NCI-H187 treated with DMSO at 0.1 percent for 48 hours (cell line): ENCODE measurements at regions not wholly inside any gene's neighbourhood (a gene's known extent, or its start where the extent isn't known, plus 50 kb on each side); places are given as distances from the start of the nearest gene placed in this dataset.

Source experiments
- DNase-seq: peaks from one replicate; lab custom pipeline; 2025; lab: John Stamatoyannopoulos, UW

DNA sequence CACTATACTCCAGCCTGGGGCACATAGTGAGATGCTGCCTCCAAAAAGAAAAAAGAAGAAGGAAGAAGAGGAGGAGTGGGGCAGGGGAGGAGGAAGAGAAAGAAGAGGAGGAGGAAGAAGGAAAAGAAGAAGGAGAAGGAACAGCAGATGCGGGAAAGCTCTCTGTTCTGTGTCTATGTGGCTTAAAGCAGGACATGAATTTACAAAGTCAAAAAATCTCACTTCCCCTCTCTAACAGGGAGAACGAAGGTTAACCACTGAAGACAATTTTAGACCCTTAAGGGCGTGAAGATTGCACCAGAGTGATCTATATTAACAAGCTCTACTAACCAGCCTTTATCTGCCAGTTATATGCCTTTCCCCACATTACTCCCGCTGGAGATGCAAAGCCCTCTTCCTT is 258.9 kb downstream of the METTL4 start:
- DNase-seq = no peak

DNA sequence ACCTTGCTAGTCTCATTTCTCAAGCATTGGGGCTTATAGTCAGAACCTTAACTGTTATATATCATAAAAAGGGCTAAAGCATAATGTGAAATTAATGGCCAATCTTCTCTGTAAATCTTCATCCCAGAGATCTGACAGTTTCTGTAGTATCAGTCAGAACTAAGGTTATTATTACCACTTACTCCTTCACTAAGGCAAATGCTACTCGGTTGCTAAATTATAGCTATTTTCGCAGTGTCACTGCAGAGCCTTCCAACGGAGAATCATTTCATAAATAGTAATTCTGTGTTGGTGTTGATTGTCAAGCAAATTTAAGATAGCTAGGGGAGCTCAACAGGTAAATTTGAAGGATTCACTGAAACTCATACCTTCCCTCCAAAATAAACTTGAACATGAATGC is 258.0 kb downstream of the METTL4 start:
- no peak for DNase-seq

DNA sequence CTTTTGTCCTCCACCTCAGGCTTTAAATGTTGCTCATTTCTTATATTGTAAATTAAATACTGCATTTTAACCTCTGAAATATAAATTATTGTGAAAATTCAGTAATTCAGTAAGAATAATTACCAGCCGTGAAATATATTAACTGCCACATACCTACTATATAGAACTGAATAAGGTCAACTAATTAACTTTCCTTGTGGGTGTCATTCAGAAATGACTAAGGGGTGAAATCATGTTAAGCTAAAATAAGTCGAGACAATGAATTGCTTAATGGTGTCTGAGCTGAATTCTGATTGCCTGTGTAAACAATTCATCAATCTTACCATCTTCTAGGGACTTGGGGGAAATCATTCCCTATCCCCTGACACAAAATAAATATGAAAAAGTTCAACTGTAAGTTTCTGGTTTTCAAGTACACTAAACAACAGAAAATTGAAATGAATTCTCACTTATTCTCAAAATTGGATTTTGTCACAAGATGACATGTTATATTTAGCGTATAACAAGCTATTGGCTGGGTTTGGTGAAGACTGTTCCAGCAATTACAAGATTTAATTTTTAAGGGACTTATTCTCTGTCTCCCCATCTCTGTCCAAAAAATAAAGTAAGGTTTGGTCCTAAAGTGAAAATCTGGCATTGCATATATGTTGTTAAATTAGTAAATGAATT is 255.1 kb downstream of the METTL4 start:
- DNase-seq = no peak

- no peak for DNase-seq
Observed at GRCh38 chr18:2316751-2317696, 254.3 kb downstream of the METTL4 start.

DNA sequence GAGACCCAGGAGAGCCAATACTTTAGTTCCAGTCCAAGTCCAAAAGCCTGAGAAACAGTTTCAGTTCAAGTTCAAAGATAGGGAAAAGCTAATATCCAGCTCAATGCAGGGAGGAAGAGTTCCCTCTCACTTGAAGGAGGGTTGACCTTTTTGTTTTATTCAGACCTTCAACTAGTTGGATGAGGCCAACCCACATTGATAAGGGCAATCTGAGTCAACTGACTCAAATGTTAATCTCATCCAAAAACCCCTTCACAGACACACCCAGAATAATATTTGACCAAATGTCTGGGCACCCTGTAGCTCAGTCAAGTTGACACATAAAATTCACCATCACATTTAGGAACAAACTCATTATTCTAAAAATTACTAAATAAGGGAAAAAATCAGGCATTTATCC is 246.8 kb downstream of the METTL4 start:
- no peak for DNase-seq

DNA sequence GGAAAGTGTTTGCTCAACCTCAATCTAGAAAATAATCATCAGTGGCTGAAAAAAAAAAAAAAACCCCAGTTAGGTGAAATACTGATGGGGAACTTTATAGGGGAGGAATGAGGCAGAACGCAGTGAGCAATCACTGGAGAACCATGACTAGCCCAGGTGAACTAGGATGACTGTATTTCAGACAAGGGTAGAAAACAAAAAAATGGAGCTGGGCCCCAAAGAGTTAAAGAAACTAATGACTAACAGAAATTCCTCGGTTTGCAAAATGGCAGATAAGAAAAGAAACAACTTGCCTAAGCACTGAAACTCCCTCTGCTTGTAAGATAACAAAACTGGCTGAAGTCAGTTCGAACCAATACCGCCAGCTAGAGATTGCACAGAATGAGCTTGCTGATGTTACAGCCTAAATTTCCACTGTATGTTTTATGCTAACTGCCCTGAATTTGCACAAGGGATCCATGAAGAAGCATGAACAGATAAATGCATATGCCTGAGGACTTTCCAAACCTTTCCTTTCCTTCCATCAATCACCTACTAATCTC is 245.9 kb downstream of the METTL4 start:
- DNase-seq = no peak

DNA sequence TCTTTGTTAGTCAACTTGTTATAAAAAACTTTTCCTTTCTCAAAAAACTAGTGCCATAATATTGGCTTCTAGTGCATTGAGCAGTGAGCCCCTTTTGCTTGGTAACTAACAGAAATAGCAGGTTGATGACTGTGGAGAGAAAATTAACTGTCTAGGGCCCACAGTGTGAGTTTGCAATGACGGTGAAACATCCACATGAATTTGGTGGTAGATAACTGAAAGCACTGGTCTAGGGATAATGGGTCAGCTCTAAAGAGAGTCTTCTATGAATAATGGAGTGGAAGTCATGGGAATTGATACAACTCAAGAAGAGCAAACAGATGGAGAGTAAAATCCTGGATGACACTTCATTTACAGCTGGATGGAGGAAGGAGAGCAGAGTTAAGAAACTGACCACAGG is 245.4 kb downstream of the METTL4 start:
- no peak for DNase-seq

DNA sequence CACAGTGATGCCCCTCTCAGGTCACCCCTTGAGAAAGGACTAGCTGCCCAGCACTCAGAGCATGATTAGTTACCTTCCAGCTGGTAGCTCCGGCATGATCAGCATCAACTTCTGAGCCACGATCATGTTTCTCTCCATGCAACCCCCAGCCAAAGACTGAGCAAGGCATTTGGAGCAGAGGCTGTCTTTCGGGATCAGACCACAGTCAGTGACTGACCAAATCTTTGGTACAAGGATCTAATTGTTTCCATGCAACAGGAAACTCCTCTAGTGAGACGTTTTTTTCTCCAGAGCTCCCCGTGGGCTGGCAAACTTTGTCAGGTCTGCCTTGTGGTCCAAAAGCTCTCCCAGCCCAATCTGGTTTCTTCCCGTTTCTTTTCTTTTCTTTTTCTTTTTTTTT is 244.3 kb downstream of the METTL4 start:
- DNase-seq = no peak

DNA sequence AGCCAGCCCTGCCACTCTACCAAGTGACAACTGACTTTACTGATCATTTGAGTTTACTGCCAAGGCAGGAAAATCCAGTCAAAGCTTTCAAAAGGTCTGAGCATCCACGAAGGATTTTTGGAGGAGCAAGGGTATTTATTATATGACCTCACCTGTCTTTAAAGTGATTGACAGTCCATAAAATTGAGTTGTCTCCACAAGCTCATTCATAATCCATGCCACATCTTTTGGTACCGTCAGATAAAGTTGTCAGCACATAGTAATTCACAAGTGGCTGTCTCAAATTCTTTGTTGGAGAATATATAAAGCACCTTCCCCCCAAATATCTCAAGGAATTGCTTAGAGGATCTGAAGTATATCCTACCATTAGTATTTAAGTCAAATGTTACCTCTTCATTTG is 240.5 kb downstream of the METTL4 start:
- DNase-seq = no peak

- no peak for DNase-seq
Observed at GRCh38 chr18:2331491-2331890, 239.8 kb downstream of the METTL4 start.

DNA sequence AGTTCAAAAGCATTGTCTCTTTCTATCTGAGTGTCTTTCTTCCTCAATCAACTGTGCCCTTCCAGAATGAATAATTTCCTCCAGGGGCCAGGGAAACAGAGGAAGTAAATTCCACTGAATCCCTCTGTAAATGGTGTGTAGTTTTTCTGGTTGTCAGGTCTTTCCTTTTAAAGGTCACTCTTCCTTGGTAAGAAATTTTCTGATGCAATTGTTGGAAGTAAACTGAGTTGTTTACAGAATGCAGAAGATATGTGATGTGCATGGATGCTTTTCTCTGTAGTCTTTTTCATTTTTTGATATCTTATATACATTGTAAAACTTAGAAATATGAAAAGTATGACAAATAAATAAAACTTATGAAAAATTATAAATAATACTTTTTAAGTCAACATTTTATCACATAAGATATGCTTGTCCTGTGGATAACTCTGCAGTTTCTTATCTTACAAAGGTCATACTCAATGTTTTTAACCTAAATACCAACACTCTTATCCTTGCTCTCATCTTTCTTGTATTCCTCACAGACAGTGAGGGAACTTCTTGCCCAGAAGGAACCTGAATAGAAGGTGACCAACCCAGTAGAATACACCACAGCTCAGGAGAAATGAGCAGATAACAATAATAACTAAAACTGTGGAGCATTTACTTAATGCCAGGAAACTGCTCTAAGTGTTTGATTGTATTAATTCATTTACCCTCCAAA is 234.5 kb downstream of the METTL4 start:
- no peak for DNase-seq

DNA sequence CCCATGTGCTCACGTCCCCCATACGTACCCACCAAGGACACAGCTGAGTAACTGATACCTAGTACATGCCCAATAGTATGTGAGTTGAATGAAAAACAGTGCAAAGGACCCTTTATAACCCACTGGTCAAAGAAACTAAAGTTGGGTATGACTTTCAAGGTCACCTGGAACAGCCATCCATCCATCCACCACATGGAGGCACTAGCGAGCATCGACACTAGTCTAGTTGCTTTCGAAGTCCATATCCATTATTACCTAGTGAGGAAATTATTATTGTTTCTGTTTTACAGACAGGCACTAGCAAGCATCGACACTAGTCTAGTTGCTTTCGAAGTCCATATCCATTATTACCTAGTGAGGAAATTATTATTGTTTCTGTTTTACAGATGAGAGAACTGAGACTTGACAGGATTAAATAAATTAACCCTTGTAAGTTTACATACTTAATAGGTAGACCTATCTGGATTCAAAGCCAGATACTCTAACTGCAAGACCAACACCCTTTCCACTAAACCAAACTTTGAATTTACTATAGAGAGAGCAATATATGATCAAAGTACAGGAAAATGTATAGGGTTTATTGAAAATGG is 233.7 kb downstream of the METTL4 start:
- DNase-seq = no peak

DNA sequence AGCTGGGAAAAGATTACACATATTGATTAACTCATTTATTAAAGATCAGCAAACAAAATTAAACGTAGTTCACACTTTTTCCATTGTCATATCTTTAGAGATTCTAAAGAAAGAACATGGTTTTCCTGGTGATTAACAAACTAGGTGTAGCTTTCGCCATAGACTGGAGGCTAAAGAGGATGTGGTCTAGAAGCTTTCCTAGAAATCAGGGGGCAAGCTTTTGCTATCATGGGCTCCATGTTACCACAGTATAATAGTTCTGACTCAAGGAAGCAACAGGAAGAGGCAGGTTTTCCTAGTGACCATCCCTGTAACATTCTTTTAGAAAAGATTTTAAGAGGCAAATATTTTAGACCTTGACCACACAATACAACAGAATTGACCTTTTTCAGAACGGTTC is 232.7 kb downstream of the METTL4 start:
- no peak for DNase-seq

DNA sequence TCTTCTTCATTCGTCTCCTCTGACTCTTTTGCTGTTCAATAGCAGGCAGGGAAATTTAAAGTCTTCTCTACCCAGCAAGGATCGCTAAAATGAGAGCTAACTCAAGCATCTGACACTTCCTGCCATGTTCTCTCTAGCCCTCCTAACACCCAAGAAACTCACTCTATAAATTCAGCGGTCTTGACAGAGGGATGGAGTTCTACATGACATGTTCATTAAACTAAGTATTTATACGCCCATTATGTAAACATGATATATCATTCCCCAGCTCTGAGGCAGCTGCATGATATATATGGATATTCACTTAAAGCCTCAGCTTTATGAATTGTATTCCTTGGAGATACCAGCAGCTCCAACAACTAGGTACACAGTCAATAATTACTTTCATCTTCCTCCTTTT is 231.0 kb downstream of the METTL4 start:
- no peak for DNase-seq

GRCh38 chr18:2348003-2348402 is 223.3 kb downstream of the METTL4 start:
- no peak for DNase-seq

DNA sequence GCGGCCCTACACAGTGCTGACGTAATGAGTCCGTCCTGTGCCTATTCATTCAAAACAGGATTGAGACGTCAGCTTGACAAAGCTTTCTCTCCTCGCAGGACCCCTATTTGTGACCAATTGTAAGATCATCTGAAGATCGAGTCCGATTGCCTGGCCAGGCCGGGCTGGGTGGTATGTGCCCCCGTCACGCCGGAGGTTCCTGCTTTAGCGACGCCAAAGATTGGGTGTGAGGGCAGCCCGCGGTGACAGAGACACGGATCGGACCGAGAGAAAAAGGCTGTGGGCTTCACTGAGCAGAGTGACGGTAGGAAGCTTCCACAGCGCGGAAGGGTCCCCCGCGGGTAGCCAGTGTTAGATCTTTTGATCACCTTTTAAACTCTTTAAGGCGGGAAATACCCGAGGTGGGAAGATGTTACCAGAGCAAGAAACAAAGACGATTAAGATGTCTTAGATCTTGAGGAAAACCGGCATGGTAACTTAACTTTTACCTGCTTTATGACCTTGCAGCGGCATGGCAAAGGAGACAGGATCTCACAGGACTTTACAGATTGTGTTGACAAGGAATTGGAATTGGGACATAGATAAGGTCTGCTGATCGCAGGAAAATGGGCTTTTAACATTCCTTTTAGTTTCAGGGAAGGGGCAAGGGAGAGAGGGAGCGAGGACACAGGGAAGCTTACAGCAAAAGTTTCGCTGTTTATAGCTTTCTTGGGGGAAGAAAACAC is 220.0 kb downstream of the METTL4 start:
- DNase-seq = no peak

GRCh38 chr18:2354292-2354691 is 217.0 kb downstream of the METTL4 start:
- DNase-seq = no peak

DNA sequence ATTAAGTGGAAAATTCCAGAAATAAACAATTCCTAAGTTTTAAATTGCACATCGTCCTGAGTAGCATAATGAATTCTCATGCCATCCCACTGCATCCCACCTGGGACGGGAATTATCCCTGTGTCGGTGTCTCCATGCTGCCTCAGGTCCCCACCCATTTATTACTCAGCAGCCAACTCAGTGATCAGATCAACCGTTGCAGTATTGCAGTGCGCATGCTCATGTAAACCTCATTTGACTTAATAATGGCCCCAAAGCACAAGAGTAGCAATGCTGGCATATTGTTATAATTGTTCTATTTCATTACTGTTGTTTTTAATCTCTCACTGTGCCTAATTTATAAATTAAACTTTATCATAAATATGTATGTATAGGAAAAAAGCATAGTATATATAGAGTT is 214.4 kb downstream of the METTL4 start:
- DNase-seq = no peak

GRCh38 chr18:2360861-2361260 is 210.4 kb downstream of the METTL4 start:
- DNase-seq = no peak

GRCh38 chr18:2368102-2368501 is 203.2 kb downstream of the METTL4 start:
- no peak for DNase-seq

DNA sequence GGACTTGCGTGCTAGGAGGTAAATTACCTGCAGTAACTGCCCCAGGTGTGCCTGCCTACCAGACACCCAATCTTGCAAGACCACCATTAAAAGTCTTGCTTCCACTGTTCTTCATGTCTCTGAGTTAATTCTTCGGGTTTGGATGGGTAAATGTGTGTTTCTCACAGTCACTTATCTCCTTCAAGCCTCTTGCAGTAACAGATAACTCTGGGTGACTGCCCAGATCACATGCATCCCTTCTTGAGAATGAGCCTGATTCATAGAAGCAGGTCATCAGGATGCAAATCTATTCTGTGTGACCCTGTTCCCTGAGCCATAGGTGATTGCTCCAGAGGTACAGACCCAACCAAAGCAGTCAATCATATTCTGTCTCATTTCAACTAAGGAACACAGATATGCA is 194.6 kb downstream of the METTL4 start:
- DNase-seq = no peak

DNA sequence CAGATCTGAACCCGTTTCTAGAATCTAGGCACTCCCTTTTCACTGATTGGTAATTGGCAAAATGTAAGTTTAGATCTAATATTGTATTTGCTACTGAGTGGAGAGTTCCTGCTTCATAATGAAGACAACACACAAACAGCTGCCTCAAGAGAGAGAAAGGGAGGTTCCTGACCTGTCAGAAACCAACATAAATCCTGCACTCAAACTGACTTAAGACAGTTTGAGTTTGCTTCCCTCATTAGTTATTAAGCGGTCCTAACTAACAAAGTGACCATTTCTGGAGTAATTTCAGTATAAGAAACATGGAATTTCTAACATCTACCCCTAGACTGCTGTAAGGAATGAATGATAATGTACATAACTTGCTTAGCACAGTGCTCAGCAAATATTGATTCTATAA is 191.2 kb downstream of the METTL4 start:
- DNase-seq = no peak
